ENCODE measurements at regions not wholly inside any gene's neighbourhood (a gene's known extent, or its start where the extent isn't known, plus 50 kb on each side); places are given as distances from the start of the nearest gene placed in this dataset.
A peak's percentile ranks its signal among the peaks of the same experiment; 100 is the strongest.

DNA sequence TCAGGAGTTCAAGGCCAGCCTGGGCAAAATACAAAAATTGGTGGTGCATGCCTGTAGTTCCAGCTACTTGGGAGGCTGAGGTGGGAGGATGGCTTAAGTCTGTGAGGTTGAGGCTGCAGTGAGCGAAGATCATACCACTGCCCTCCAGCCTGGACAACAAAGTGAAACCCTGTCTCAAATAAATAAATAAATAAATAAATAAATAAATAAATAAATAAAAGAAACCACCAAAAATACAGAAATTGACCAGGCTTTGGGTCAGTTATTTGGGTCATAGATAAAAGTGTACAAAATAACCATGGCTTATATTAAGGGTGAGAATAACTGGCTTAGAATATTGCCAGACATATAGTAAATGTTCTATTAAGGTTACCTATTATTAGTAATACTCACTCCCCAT is 129.2 kb downstream of the NEUROD6 start:
- H3K9ac ChIP-seq (ENCODE audit: low read depth in 2 of 2, low read length in 2 of 2) = no peak overlapping the region
- intact Hi-C loops (cut with DNase I) = no loop called here

DNA sequence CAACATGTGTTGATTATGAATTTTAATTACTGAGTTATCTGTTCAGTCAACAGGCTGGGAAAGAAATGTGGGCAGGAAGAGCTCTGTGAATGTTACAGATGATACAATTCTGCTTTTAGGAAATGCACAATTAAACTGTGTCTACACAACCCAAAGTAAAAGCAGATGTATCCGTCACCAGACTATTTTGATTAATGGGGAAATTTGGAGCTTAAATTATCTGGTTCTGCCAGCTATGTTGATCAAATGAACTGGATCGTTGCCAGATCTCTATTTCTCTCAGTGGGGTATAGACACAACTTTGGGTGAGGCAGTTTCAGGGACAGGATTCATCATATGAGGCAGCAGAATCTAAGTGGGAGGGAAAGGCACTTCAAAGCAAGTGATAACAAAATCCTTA is 136.5 kb downstream of the NEUROD6 start:
- no peak overlapping the region for H3K27ac ChIP-seq
- H3K27me3 ChIP-seq = no peaks in the 10 kb centered on the region
- no peak overlapping the region for H3K4me3 ChIP-seq
- intact Hi-C loops (cut with DNase I) = no loop called here
- TF ChIP-seq CTCF (IDR thresholded peaks at IDR 0.05) = no peak
- no peaks in the 10 kb centered on the region for H3K9me3 ChIP-seq
- DNase-seq = no peak
- H3K36me3 ChIP-seq = no peaks in the 10 kb centered on the region
- no peak overlapping the region for H3K9ac ChIP-seq (ENCODE audit: low read depth in 2 of 2, low read length in 2 of 2)
- H3K4me1 ChIP-seq = no peaks in the 10 kb centered on the region

More for the DNA sequence above, 129.2 kb downstream of the NEUROD6 start:
- Histone ChIP-seq H3K27me3 (peaks cover 4% of the 10 kb centered on the region), H3K36me3 (no peaks in the 10 kb centered on the region), H3K9me3 (no peaks in the 10 kb centered on the region), H3K4me3 (no peak overlapping the region), H3K4me1 (no peaks in the 10 kb centered on the region), H3K27ac (no peak overlapping the region)
- no peak for DNase-seq
- TF ChIP-seq CTCF (IDR thresholded peaks at IDR 0.05) = no peak

GRCh38 chr7:31203551-31203950 is 137.0 kb downstream of the NEUROD6 start:
- H3K36me3 ChIP-seq = no peaks in the 10 kb centered on the region
- intact Hi-C loops (cut with DNase I) = no loop called here
- no peak overlapping the region for H3K27ac ChIP-seq
- no peak overlapping the region for H3K9ac ChIP-seq (ENCODE audit: low read depth in 2 of 2, low read length in 2 of 2)
- no peak overlapping the region for H3K4me3 ChIP-seq
- H3K4me1 ChIP-seq = no peaks in the 10 kb centered on the region
- no peak for DNase-seq
- H3K9me3 ChIP-seq = no peaks in the 10 kb centered on the region
- H3K27me3 ChIP-seq = no peaks in the 10 kb centered on the region
- no peak for TF ChIP-seq CTCF (IDR thresholded peaks at IDR 0.05)

DNA sequence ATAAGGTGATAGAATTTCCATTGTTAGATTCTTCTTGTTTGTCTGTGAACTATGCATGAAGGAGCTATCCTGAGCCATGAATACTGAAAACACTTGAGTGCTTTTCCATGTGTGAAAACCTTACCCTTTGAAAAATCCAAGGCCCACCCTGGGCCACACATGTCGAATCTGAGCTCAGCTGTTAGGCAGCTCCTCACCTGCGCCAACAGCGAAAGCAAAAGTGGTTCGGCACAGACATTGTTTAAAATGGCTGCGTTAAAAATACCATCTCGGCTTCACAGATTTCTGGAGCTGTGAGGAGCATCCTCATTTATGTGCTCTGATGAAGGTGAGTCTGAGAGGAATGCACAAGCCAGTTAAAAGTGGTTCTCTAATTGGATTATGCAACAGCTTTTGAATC is 137.7 kb downstream of the NEUROD6 start:
- no peak for TF ChIP-seq CTCF (IDR thresholded peaks at IDR 0.05)
- Histone ChIP-seq H3K36me3 (no peaks in the 10 kb centered on the region), H3K9me3 (no peaks in the 10 kb centered on the region), H3K4me3 (no peak overlapping the region), H3K9ac (ENCODE audit: low read depth in 2 of 2, low read length in 2 of 2) (no peak overlapping the region), H3K27me3 (no peaks in the 10 kb centered on the region), H3K27ac (no peak overlapping the region), H3K4me1 (no peaks in the 10 kb centered on the region)
- no peak for DNase-seq
- intact Hi-C loops (cut with DNase I) = no loop called here

- Histone ChIP-seq H3K9me3 (no peaks in the 10 kb centered on the region), H3K4me1 (no peaks in the 10 kb centered on the region), H3K4me3 (no peak overlapping the region), H3K9ac (ENCODE audit: low read depth in 2 of 2, low read length in 2 of 2) (no peak overlapping the region), H3K27me3 (no peaks in the 10 kb centered on the region), H3K27ac (no peak overlapping the region), H3K36me3 (no peaks in the 10 kb centered on the region)
- intact Hi-C loops (cut with DNase I) = loop anchor here (5.0 kb wide), 1 partner anchor 439 kb away; no protein-coding TSS in a partner anchor
- DNase-seq = peak; percentile 37
- TF ChIP-seq CTCF (IDR thresholded peaks at IDR 0.05) = peak; percentile 40
Observed at GRCh38 chr7:31192986-31193385, 140.9 kb downstream of the ADCYAP1R1 start.

DNA sequence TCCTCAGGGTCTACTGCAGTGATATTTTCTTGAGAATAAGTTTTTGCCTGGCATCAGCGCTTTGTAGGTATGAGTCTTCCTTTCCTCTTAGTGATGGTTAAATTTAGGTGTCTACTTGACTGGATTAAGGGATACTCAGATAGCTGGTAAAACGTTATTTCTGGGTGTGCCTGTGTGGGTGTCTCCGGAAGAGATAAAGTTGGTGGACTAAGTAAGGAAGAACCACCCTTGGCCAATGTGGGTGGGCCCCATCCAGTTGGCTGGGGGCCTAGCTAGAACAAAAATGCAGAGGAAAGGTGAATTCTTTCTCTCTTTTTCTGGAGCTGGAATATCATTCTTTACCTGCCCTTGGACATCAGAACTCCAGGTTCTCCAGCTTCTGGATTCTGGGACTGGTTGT is 138.8 kb downstream of the ADCYAP1R1 start:
- no peak overlapping the region for H3K4me3 ChIP-seq
- H3K4me1 ChIP-seq = no peaks in the 10 kb centered on the region
- H3K9ac ChIP-seq (ENCODE audit: low read depth in 2 of 2, low read length in 2 of 2) = no peak overlapping the region
- no peak for TF ChIP-seq CTCF (IDR thresholded peaks at IDR 0.05)
- no peaks in the 10 kb centered on the region for H3K9me3 ChIP-seq
- intact Hi-C loops (cut with DNase I) = loop anchor here (5.0 kb wide), 1 partner anchor 441 kb away; no protein-coding TSS in a partner anchor
- no peaks in the 10 kb centered on the region for H3K36me3 ChIP-seq
- DNase-seq = no peak
- no peak overlapping the region for H3K27ac ChIP-seq
- no peaks in the 10 kb centered on the region for H3K27me3 ChIP-seq
